ENCODE measurements at regions not wholly inside any gene's neighbourhood (a gene's known extent, or its start where the extent isn't known, plus 50 kb on each side); places are given as distances from the start of the nearest gene placed in this dataset.

DNA sequence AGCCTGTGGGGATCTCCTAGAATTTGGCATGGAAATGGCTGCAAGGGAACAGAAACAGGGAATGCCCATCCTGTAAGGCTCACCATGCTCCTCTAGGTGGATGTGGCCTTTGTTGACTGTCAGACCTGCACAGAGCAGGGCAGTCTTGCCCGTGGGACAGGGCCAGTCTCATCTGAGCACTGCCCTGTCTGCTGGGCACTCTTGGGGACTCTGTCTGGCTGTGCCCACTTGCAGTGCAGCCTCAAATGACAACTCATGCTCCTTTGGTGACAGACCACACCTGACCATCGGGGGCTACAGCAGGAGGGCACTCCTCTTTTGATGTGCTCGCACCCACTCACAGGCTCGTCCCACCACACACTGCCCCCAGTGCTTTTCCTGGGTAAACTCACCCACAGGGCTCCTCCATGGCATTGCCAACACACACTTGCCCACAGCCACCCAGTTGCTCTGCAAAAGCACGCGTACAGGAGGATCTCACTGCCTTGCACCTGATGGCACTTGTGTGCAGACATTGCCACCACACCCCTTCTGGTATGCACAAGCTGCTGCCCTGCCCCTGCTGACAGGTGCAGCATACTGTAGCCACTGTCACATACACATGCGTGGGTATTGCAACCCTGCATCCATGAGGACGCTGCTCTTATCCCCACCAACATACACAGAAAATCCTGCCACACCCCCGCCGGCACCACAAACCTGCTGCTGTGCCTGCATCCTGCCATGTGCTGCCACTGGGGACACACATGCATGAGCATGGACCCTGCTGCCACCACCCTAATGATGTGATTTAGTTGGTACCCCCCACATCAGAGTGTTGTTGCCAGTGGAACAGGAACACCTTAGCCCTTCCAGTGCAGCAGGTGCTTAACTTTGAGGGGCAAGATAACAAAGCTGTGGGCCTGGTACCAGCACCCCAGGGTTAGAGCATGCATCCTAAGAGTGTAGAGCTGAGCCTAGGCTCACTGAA lies 100.1 kb upstream of the ARHGEF9 start:
- no peak for DNase-seq

DNA sequence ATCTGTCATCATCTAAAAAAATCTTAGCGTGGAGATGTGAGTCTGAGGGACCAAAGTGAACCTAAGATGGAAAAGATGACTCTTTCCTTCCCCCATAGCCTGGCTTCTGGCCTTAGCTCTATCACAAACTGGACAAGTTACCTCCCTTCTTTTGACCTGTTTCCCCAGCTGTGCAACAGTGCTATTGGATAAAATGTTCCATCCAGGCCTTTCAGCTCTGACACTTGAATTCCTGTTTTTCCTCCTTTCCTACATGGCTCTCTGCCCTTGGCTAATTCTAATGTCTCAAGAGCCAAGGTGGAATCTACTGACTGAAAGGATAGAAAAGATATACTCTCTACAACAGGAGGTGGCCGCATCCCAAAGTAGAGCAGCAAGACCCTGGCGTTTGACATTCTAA lies 84.5 kb upstream of the ARHGEF9 start:
- no peak for DNase-seq

DNA sequence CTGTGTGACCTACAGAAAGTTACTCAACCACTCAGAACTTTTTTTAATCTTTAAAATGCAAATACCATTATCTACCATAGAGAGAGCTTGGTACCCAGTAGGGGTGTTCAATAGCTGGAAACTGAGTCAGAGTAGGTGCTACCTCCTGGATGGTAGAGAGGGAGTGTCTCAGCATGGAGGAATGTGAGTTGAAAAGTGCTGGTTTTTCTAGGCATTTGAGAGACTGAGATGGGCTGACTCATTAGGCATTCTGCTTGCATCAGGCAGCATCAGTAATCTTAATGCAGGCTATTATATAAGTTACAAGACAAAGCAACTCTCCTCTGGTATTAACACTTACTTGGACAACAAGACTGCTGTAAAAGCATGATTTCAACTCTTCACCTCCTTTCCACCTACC lies 70.9 kb upstream of the ARHGEF9 start:
- DNase-seq: peak; percentile 37

DNA sequence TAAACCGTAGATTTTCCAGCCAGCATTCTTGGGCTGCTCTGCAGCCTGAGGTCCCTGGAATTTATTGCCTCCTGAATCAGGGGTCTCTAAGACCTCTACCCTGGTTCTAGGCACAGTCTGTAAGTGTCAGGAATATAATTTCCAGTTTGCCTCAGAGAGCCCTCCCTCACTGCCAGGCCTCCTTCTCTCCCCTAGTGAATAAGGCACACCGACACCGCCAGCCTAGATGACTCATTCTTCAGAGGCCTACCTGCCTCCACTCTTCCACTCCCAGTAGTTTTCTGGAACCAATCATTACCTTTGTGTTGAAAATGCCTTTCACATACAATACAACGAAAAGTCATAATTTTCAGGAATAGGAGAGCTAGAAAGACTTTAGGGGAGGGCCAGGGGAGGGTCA lies 50.3 kb upstream of the ARHGEF9 start:
- DNase-seq: no peak

All from fibroblast of skin of right biceps (primary cell).